Mesothelial cell of epicardium (in vitro differentiated cells): ENCODE measurements at regions not wholly inside any gene's neighbourhood (a gene's known extent, or its start where the extent isn't known, plus 50 kb on each side); places are given as distances from the start of the nearest gene placed in this dataset.

ENCODE experiments used
- DNase-seq, 2 experiments: peaks; one replicate each; pipeline ENCODE4 v3.0.0; 2021; ENCODE audit warnings: low spot score in 2 of 2; ENCODE audit not compliant: unreplicated experiment in 2 of 2
- H3K27ac Mint-ChIP-seq: 2 replicates; pipeline ENCODE4 v1.8.0; 2021; ENCODE audit warnings: mixed read lengths
- H3K27me3 Mint-ChIP-seq: 2 replicates; pipeline ENCODE4 v1.8.0; 2021; ENCODE audit warnings: low read depth, mixed read lengths
- H3K36me3 Mint-ChIP-seq: 2 replicates; pipeline ENCODE4 v1.8.0; 2021; ENCODE audit warnings: mixed read lengths
- H3K4me1 Mint-ChIP-seq: 2 replicates; pipeline ENCODE4 v1.8.0; 2021; ENCODE audit warnings: mixed read lengths
- H3K4me3 Mint-ChIP-seq: 2 replicates; pipeline ENCODE4 v1.8.0; 2021; ENCODE audit warnings: mild to moderate bottlenecking, moderate library complexity, mixed read lengths
- H3K9me3 Mint-ChIP-seq: 2 replicates; pipeline ENCODE4 v1.8.0; 2021; ENCODE audit warnings: mixed read lengths
- CTCF ChIP-seq: fragments of 200-600 bp; sonication (generic); IDR thresholded peaks from one replicate; pipeline ENCODE4 v1.5.0; 2021; ENCODE audit warnings: antibody characterized with exemption; ENCODE audit not compliant: unreplicated experiment

- H3K4me3 Mint-ChIP-seq, result no peak overlapping the region
- peaks cover 6% of the 10 kb centered on the region for H3K9me3 Mint-ChIP-seq
- no peaks in the 10 kb centered on the region for H3K36me3 Mint-ChIP-seq
Observed at GRCh38 chr1:38614861-38615260, 244.7 kb downstream of the RRAGC start.

GRCh38 chr1:38613996-38614395 lies 245.6 kb downstream of the RRAGC start:
- Mint-ChIP-seq H3K9me3 (peaks cover 6% of the 10 kb centered on the region), H3K27me3 (peaks cover 86% of the 10 kb centered on the region), H3K27ac (no peak overlapping the region), H3K36me3 (no peaks in the 10 kb centered on the region), H3K4me1 (no peaks in the 10 kb centered on the region), H3K4me3 (no peak overlapping the region)
- DNase-seq, result no peak
- TF ChIP-seq CTCF, result no peak

More at GRCh38 chr1:38614861-38615260, 244.7 kb downstream of the RRAGC start:
- Mint-ChIP-seq H3K4me1 (no peaks in the 10 kb centered on the region), H3K27ac (no peak overlapping the region), H3K27me3 (peaks cover 82% of the 10 kb centered on the region)
- no peak for DNase-seq
- TF ChIP-seq CTCF, result no peak

- H3K4me1 Mint-ChIP-seq, result peaks cover 4% of the 10 kb centered on the region
- no peak for TF ChIP-seq CTCF
- no peak overlapping the region for H3K27ac Mint-ChIP-seq
- no peak overlapping the region for H3K4me3 Mint-ChIP-seq
- no peak for DNase-seq
- H3K36me3 Mint-ChIP-seq, result no peaks in the 10 kb centered on the region
- H3K27me3 Mint-ChIP-seq, result peaks cover 92% of the 10 kb centered on the region
- peaks cover 6% of the 10 kb centered on the region for H3K9me3 Mint-ChIP-seq
Observed at GRCh38 chr1:38612951-38613350, 246.6 kb downstream of the RRAGC start.

- Mint-ChIP-seq H3K4me1 (peaks cover 4% of the 10 kb centered on the region), H3K27me3 (peaks cover 89% of the 10 kb centered on the region), H3K36me3 (no peaks in the 10 kb centered on the region), H3K9me3 (peaks cover 6% of the 10 kb centered on the region), H3K27ac (no peak overlapping the region), H3K4me3 (no peak overlapping the region)
- no peak for TF ChIP-seq CTCF
- no peak for DNase-seq
Observed at GRCh38 chr1:38611664-38612211, 247.8 kb downstream of the RRAGC start.

- TF ChIP-seq CTCF, result no peak
- H3K4me3 Mint-ChIP-seq, result no peak overlapping the region
- no peak for DNase-seq
- peaks cover 4% of the 10 kb centered on the region for H3K4me1 Mint-ChIP-seq
- no peaks in the 10 kb centered on the region for H3K9me3 Mint-ChIP-seq
- no peak overlapping the region for H3K27ac Mint-ChIP-seq
- H3K36me3 Mint-ChIP-seq, result no peaks in the 10 kb centered on the region
- peaks cover 89% of the 10 kb centered on the region for H3K27me3 Mint-ChIP-seq
Observed at GRCh38 chr1:38609166-38610025, 250.2 kb downstream of the RRAGC start.
